K562 (cell line): ENCODE measurements at regions not wholly inside any gene's neighbourhood (a gene's known extent, or its start where the extent isn't known, plus 50 kb on each side); places are given as distances from the start of the nearest gene placed in this dataset.

Experiments
- COPS2 ChIP-seq: fragments of 450-650 bp; conservative IDR thresholded peaks from 2 replicates; pipeline ENCODE4 v1.6.1; 2016; ENCODE audit warnings: mild to moderate bottlenecking, moderate library complexity
- CTCF ChIP-seq, 3 experiments: IDR thresholded peaks in 2 of 3; conservative IDR thresholded peaks in 1 of 3; 2 replicates each; pipeline ENCODE4 v1.5.1; 2011 to 2012; ENCODE audit warnings: low read length in 3 of 3, mild to moderate bottlenecking in 3 of 3, control low read depth in 2 of 3, improper control_type of control experiment in 1 of 3, inconsistent platforms in 1 of 3, low read depth in 1 of 3, mixed read lengths in 1 of 3, moderate library complexity in 1 of 3; ENCODE audit not compliant: insufficient read depth in 2 of 3
- ELF1 ChIP-seq: fragments of 200-800 bp; sonication (Bioruptor generic); IDR thresholded peaks from 2 replicates; pipeline ENCODE4 v1.6.1; 2016; ENCODE audit warnings: missing genetic modification characterization, missing compliant biosample characterization
- HCFC1 ChIP-seq: IDR thresholded peaks from 2 replicates; pipeline ENCODE4 v1.6.1; 2012; ENCODE audit warnings: low read depth, low read length, improper control_type of control experiment
- JUNB ChIP-seq: fragments of 450-650 bp; formaldehyde crosslinking; conservative IDR thresholded peaks from 2 replicates; pipeline ENCODE4 v1.4.0; 2020; ENCODE audit warnings: mild to moderate bottlenecking
- NR3C1 ChIP-seq: sonication (generic); formaldehyde crosslinking; IDR thresholded peaks from 2 replicates; pipeline ENCODE4 v1.8.1; 2022; ENCODE audit warnings: missing genetic modification reagents
- PHF8 ChIP-seq: fragments of 200-600 bp; sonication (generic); IDR thresholded peaks from 2 replicates; pipeline ENCODE4 v1.6.1; 2012; ENCODE audit warnings: mixed run types, mild to moderate bottlenecking, inconsistent platforms, low read length, moderate library complexity, borderline replicate concordance
- POLR2AphosphoS5 ChIP-seq: IDR thresholded peaks from 2 replicates; pipeline ENCODE4 v1.6.1; 2011; ENCODE audit warnings: mild to moderate bottlenecking, low read depth, low read length, moderate library complexity; ENCODE audit not compliant: control insufficient read depth, insufficient read depth
- POLR2H ChIP-seq: IDR thresholded peaks from 2 replicates; pipeline ENCODE4 v1.6.1; 2016; ENCODE audit warnings: missing genetic modification characterization, low read depth, mild to moderate bottlenecking, control low read depth, missing compliant biosample characterization, moderate library complexity
- RB1 ChIP-seq: fragments of 450-650 bp; IDR thresholded peaks from 2 replicates; pipeline ENCODE4 v1.6.1; 2017; ENCODE audit warnings: low read depth, mild to moderate bottlenecking
- RUNX1 ChIP-seq: sonication (generic); IDR thresholded peaks from 2 replicates; pipeline ENCODE4 v1.6.1; 2016; ENCODE audit warnings: antibody characterized with exemption, low read depth
- SMAD2 ChIP-seq: fragments of 150-350 bp; IDR thresholded peaks from 2 replicates; pipeline ENCODE4 v1.6.1; 2014; ENCODE audit warnings: low read depth, mild to moderate bottlenecking, low read length
- TSC22D4 ChIP-seq: fragments of 450-650 bp; IDR thresholded peaks from 2 replicates; pipeline ENCODE4 v1.6.1; 2016; ENCODE audit warnings: missing genetic modification characterization, missing biosample characterization, control low read depth
- YBX1 ChIP-seq: fragments of 450-650 bp; IDR thresholded peaks from 2 replicates; pipeline ENCODE4 v1.7.1; 2016; ENCODE audit warnings: mild to moderate bottlenecking
- ZFX ChIP-seq: sonication (generic); formaldehyde crosslinking; IDR thresholded peaks from 2 replicates; pipeline ENCODE4 v1.8.0; 2022; ENCODE audit warnings: mild to moderate bottlenecking, missing genetic modification reagents, moderate library complexity
- ZNF133 ChIP-seq: fragments of 250-450 bp; sonication (Bioruptor Pico); IDR thresholded peaks from 2 replicates; pipeline ENCODE4 v1.4.0; 2020; ENCODE audit warnings: mild to moderate bottlenecking
- ZNF175 ChIP-seq: fragments of 200-800 bp; sonication (Bioruptor generic); IDR thresholded peaks from 2 replicates; pipeline ENCODE4 v1.6.1; 2016; ENCODE audit warnings: low read depth, mild to moderate bottlenecking, missing genetic modification characterization, missing compliant biosample characterization
- ZNF764 ChIP-seq: fragments of 250-450 bp; sonication (Bioruptor Pico); IDR thresholded peaks from 2 replicates; pipeline ENCODE4 v1.4.0; 2020; ENCODE audit warnings: low read depth, mild to moderate bottlenecking, moderate library complexity
- ZNF780A ChIP-seq: fragments of 250-450 bp; sonication (Bioruptor Pico); IDR thresholded peaks from 2 replicates; pipeline ENCODE4 v1.5.0; 2021; ENCODE audit warnings: mild to moderate bottlenecking
- ZSCAN32 ChIP-seq: fragments of 450-650 bp; formaldehyde crosslinking; IDR thresholded peaks from 2 replicates; pipeline ENCODE4 v1.4.0; 2020; ENCODE audit warnings: mild to moderate bottlenecking, moderate library complexity
- TF ChIP-seq, protein P1 (sequence below): sonication (generic); formaldehyde crosslinking; IDR thresholded peaks from 2 replicates; pipeline ENCODE4 v1.9.0; 2022; ENCODE audit warnings: mild to moderate bottlenecking, missing genetic modification reagents
- TF ChIP-seq, protein P2 (sequence below): sonication (generic); formaldehyde crosslinking; IDR thresholded peaks from 2 replicates; pipeline ENCODE4 v1.8.0; 2022; ENCODE audit warnings: mild to moderate bottlenecking, low read depth, missing genetic modification reagents
- TF ChIP-seq, protein P3 (sequence below): fragments of 450-650 bp; IDR thresholded peaks from 2 replicates; pipeline ENCODE4 v1.6.1; 2018; ENCODE audit not compliant: partially characterized antibody

DNA sequence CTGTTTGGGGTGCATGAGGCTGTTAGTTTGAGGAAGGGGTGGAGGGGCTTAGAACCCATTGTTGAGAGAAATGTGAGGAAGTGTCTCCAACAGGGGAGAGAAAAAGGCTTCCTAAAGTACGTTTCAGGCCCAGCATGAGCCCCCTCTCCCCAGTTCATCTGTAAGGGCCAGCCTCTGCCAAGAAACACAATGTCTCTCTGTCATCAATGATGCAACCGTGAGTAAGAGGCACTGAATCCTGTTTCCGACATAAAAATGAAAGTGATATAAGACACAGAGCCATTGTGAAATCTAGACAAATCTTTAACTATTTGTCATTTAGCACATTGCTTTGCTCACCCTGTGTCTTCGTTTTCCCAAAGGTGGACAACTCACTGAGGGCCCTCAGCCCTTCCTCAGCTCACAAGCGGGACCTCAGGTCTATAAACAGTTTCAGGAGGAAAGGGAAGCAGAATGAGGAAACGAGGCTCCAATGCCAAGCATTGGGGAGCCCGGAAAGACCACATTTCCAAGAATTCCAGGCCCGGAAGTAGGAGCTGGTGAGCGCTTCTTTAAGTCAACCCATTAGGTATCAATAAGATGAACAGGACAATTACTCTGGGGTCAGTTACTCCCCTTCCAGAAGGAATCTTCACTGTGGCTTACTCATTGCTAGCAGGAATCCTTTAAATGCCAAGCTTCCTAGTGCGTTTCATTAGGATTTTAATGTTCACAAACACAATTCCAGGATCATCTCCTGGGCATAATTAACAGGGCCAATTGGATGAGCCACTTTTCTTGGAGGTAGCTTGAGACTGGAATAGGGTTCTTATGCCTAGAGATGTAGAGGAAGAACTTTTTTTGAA is 59.0 kb upstream of the KLF4 start (continued):
- peak; percentile 88 for TF ChIP-seq ZNF175 (CRISPR knock-in tag)
- no peak for TF ChIP-seq RUNX1
- TF ChIP-seq JUNB (CRISPR knock-in tag) = no peak
- peak; percentile 52; the same call in 1 of the 2 replicates for TF ChIP-seq POLR2H (tag)
- peak; percentile 62; the same call in 1 of the 2 replicates for TF ChIP-seq ELF1 (tag)
- no peak for TF ChIP-seq TSC22D4 (tag)
- TF ChIP-seq CTCF (IDR thresholded peaks at IDR 0.05 in 2 of 3, conservative IDR thresholded peaks at IDR 0.05 in 1 of 3; ENCODE audit: insufficient read depth in 2 of 3, low read depth in 1 of 3, low read length in 3 of 3) = no peak
- no peak for TF ChIP-seq ZFX (CRISPR knock-in tag)
- no peak for TF ChIP-seq NR3C1 (CRISPR knock-in tag)
- no peak for TF ChIP-seq ZNF133 (CRISPR knock-in tag)
- TF ChIP-seq, protein P1, sequence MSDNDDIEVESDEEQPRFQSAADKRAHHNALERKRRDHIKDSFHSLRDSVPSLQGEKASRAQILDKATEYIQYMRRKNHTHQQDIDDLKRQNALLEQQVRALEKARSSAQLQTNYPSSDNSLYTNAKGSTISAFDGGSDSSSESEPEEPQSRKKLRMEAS (CRISPR knock-in tag) = no peak
- no peak for TF ChIP-seq COPS2
- no peak for TF ChIP-seq YBX1
- TF ChIP-seq, protein P2, sequence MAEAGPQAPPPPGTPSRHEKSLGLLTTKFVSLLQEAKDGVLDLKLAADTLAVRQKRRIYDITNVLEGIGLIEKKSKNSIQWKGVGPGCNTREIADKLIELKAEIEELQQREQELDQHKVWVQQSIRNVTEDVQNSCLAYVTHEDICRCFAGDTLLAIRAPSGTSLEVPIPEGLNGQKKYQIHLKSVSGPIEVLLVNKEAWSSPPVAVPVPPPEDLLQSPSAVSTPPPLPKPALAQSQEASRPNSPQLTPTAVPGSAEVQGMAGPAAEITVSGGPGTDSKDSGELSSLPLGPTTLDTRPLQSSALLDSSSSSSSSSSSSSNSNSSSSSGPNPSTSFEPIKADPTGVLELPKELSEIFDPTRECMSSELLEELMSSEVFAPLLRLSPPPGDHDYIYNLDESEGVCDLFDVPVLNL (CRISPR knock-in tag) = no peak
- TF ChIP-seq ZNF780A = 0 out of 2 replicates have a peak, but pooled peaks have one; percentile 12
- no peak for TF ChIP-seq PHF8
- no peak for TF ChIP-seq RB1
- peak; percentile 67; the same call in 1 of the 2 replicates for TF ChIP-seq ZSCAN32
- TF ChIP-seq ZNF764 (CRISPR knock-in tag) = no peak
- TF ChIP-seq HCFC1 = no peak
- TF ChIP-seq SMAD2 = no peak
- no peak for TF ChIP-seq POLR2AphosphoS5
- TF ChIP-seq, protein P3, sequence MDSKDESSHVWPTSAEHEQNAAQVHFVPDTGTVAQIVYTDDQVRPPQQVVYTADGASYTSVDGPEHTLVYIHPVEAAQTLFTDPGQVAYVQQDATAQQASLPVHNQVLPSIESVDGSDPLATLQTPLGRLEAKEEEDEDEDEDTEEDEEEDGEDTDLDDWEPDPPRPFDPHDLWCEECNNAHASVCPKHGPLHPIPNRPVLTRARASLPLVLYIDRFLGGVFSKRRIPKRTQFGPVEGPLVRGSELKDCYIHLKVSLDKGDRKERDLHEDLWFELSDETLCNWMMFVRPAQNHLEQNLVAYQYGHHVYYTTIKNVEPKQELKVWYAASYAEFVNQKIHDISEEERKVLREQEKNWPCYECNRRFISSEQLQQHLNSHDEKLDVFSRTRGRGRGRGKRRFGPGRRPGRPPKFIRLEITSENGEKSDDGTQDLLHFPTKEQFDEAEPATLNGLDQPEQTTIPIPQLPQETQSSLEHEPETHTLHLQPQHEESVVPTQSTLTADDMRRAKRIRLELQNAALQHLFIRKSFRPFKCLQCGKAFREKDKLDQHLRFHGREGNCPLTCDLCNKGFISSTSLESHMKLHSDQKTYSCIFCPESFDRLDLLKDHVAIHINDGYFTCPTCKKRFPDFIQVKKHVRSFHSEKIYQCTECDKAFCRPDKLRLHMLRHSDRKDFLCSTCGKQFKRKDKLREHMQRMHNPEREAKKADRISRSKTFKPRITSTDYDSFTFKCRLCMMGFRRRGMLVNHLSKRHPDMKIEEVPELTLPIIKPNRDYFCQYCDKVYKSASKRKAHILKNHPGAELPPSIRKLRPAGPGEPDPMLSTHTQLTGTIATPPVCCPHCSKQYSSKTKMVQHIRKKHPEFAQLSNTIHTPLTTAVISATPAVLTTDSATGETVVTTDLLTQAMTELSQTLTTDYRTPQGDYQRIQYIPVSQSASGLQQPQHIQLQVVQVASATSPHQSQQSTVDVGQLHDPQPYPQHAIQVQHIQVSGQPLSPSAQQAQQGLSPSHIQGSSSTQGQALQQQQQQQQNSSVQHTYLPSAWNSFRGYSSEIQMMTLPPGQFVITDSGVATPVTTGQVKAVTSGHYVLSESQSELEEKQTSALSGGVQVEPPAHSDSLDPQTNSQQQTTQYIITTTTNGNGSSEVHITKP = no peak
